ENCODE measurements at regions not wholly inside any gene's neighbourhood (a gene's known extent, or its start where the extent isn't known, plus 50 kb on each side); places are given as distances from the start of the nearest gene placed in this dataset.

DNA sequence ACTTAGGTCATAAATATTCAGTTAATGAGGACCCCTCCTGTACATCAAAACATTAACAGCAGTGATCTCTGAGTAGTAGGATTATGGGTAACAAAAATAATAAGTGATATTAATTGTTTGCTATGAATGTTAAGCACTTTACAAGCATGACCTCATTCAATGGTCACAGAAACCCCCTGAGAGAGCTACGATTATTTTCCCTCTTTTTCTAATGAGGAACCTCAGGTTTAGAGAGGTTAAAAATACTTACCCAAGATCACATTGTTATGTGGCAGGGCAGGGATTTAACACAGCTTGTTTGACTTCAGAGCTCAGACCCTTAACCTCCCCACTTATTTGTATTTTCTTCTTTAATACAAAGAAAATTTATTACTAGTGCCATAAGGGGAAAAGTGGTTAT lies 228.2 kb downstream of the TBL1XR1 start:
- DNase-seq = no peak

DNA sequence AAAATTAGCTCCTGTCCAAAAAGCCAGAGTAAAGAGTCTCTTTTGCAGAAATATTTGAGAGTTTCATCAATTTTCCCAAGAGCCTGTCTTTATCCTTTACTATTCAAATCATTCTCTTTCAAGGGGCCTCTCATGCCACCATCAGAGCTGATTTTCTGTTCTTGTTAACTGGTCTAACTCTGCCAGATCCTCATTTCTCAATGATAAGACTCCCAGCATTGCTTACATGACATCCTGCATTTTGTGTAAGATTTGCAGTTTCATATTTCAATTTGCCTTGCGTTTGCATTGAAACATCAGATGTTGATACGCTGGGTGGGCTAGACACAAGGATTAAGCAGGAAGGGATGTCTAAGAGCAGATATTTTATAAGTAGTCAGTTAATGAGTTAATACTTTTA lies 228.7 kb downstream of the TBL1XR1 start:
- no peak for DNase-seq

DNA sequence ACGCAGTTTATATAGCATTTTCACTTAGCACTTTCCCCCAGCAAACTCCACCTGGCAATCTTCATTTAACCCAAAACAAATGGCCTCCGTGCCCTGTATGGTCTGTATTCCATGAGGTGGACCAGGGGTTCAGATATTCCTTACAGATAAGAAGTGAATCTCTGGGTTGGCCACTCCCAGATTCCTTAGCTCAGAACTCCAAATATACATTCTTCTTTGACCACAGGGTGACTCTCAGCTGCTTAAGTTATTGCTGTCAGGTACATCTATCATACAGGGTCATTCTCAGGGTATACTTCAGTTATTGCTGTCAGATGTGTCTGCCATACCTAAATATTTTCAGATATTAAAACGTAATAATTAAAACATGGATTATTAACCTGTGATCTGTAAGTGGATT lies 229.8 kb downstream of the TBL1XR1 start:
- DNase-seq = no peak

DNA sequence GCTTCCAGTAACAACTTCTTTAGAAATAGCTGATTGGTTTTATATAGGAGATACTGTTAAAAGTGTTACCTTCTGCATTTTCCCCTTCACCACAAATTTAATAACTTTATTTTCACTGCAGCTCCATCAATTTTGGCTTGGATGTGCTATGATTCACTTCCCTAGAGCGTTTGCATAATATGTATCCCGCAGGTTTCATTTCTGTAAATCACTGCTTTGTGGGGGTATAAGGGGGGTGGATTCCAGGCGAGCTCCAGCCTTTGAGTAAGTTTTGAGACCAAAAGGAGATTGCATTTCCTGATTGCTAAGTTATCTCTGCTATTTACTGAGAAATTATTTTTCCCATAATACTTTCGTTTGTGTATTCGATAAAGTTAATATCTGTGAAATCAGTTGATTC lies 232.6 kb downstream of the TBL1XR1 start:
- no peak for DNase-seq

- no peak for DNase-seq
Measured at GRCh38 chr3:176961916-176962315, 235.4 kb downstream of the TBL1XR1 start.

- no peak for DNase-seq
Measured at GRCh38 chr3:176959867-176960266, 237.4 kb downstream of the TBL1XR1 start.

- no peak for DNase-seq
Measured at GRCh38 chr3:176958560-176958959, 238.7 kb downstream of the TBL1XR1 start.

- DNase-seq = no peak
Measured at GRCh38 chr3:176954517-176954916, 242.8 kb downstream of the TBL1XR1 start.

DNA sequence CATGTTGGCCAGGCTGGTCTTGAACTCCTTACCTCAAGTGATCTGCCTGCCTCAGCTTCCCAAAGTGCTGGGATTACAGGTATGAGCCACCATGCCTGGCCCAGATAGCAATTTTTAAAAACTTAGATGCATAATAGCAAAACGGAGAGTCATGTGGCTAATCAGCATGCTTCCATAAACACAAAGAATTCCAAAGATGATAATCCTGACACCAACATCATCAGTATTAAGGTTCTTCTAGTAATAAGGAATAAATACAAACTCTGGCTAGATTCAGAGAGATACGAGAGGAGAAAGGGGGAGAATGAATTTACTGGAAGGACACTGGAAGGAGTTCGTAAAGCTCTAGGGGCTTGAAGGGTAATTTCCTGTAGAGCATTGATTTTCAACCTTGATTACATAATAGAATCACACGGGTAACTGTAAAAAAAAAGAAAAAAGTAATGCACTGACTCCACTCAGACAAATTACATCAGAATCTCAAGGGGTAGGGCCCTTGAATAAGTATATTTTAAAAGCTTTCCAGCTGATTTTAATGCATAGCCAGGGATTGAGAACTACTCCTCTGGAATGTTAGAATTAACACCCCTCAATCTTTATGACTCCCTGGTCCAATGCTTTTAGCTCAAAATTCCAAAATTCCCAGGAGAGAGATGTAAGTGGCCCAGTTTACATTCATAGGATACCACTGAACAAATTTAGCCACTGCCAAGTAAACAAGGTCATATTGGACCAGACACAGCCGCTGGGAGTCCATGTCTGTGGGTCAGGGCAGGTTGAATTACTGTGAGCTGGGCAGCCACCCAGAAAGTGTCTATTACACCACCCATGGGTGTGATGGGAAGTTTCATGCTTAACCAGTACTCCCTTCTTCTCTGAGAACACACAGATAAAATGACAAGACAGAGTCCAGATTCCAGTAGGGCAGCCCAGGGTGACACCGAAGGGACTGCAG lies 243.9 kb downstream of the TBL1XR1 start:
- DNase-seq = no peak

DNA sequence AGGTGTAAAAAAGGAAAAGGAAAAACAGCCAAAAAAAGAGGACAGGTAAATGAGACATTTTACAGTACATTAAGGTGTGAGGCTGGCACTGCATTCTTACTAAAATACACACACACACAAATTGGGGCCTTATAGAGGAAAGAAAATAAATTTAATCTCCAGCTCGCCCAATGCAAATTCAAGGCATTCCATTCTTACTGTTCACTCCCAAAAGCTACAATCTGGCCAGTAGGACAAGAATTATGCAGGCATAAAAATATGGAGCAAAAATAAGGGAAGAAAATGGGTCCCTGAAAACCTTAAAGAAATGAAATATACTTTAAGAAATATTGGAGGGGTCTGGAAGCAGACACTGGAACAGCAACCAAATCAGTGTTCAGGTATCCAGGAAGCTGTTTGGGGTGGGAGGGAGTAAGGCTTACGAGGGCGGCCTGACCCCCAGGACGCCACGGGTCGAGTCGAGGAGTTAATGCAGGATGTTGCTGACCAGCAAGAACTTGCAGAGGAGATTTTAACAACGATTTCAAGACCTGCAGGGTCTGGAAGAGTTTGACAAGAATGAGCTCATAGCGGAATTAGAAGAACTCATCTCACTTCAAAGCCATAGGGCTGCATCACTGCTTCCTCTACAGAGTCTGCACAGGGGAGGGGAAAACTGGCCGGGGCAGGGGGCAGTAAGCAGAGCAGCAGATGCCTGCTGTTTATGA lies 245.5 kb downstream of the TBL1XR1 start:
- DNase-seq = no peak

GRCh38 chr3:176951144-176951543 lies 246.1 kb downstream of the TBL1XR1 start:
- DNase-seq = no peak

GRCh38 chr3:176950743-176951142 lies 246.5 kb downstream of the TBL1XR1 start:
- no peak for DNase-seq

DNA sequence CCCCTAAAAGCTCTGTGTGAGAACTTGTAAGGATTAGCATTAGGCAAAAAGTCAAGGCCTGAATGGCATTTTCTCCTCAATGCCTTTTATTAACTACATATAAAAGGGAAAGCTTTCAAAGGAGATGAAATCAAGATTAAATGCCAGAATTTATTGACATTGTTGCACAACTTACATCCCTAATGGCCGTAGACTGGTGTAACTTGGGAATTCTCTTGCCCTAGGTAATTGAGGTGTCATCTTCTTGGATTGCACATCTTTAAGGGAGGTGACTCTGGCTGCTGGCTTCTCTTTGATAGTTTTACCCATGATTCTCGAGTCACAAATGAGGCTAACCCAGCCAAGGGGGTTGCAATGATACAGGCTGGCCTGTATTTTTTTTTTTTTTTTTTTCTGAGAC lies 249.1 kb downstream of the TBL1XR1 start:
- no peak for DNase-seq

DNA sequence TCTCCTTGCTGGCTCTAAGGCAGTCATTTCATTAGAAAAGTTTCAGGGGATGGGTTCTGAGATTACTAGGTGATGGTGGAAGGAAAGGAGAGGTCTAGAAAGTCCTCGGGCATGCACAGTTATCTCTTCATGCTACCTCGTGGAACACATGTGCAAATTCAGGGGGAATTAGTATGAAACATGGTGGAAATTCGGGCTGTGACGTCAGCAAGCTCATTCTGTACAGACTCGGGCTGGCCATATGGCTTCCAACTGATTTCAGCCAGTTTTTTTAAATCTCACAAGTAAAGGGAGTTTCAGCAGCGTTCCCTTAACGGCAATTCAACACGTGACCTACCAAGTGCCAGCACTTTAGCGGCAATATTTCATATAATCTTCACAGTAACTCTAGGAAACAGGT lies 251.1 kb downstream of the TBL1XR1 start:
- no peak for DNase-seq

GRCh38 chr3:176942305-176942704 lies 255.0 kb downstream of the TBL1XR1 start:
- no peak for DNase-seq

DNA sequence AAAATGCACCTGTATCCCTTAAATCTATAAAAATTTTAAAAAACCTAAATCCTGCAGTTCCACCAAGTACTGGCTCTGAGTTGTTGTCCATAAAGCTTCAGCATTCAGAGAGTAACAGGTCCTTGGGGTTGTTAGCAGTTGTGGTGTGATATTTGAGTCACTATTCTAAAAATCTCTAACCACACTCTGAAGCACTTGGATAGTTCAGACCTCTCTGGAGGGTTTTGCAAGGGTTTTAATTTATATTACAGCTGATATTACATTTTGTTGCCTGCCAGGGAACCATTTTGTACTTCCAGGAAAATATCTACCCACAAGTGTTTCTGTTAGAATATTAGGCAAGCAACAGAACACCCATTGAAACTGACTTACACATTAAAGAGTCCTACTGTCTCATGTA lies 255.6 kb downstream of the TBL1XR1 start:
- no peak for DNase-seq

- peak; percentile 18 for DNase-seq
Measured at GRCh38 chr3:176939022-176939817, 258.1 kb downstream of the TBL1XR1 start.

DNA sequence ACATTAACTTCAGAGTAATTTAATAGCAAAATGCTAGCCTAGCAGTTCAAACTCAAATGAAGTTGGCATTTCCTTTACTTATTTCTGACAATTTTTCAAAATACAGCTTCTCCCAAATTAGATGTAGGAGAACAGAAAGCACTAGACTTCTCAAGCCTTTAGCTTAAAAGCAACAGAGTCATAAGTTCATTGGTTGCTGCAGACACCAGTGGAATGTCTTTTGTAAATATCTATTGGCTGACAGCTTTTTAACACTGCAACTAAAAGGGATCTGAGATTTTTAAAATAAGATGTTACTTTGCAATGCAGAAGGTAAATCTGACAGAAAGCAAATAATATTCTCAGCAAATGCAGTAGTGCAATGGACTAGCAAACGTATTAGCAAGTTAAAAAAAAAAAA lies 259.3 kb downstream of the TBL1XR1 start:
- DNase-seq = no peak

DNA sequence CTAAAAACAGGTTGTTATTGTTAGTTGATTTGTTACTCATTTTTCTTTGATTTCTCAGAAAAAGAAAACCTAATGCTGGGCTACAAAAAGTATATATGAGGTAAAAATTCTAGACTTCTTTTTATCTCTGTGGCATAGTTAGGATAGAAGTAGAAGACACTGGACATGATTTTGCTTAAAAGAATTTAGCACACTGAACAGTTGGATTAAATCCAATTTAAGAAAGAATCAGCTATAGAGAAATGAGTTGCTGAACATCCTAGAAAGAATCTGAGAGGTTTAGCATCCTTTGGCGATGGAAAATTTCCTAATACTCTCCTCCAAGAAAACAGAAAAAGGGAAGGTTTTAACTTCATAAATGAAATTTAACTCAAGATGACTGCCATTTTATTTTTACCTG lies 259.7 kb downstream of the TBL1XR1 start:
- no peak for DNase-seq

- DNase-seq = no peak
Measured at GRCh38 chr3:176935194-176935888, 261.9 kb downstream of the TBL1XR1 start.

GRCh38 chr3:176934698-176935097 lies 262.6 kb downstream of the TBL1XR1 start:
- no peak for DNase-seq

DNA sequence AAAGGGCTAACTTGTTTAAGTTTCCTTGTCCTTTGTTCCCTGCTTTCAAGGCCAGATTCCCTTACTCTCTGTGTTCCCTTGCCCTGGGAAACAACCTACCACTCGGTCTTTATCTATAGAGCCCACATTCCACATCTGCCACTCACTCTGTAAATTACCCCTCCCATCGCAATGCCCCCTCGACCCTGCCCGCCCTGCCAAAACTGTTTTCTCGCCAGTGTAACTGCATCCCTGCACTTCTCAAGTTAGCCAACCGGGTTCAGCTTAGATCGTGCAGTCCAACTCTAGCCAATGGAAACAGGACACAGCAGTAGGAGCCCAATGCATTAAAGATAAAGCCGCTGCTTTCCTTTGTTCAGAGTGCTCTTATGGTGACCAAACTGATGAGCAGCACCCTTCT lies 263.6 kb downstream of the TBL1XR1 start:
- no peak for DNase-seq

DNA sequence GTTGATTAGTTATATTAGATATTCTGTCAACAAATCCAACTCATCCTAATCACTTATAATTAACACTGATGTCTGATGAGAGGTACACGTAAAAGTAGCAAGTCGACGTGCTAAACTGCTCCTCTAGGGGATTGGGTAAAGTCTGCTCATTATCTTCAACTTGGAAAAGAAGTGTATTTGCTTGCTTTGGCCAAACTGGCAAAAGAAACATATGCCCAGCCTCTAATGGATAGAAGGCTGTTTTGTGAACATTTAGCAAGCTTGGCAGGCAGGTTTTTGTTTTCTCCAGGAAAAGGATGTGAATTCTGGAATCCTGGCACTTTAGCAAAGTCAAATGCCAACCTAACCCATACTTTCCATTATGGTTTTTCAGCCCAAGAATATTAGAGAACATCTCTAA lies 264.8 kb downstream of the TBL1XR1 start:
- no peak for DNase-seq
